ENCODE measurements at regions not wholly inside any gene's neighbourhood (a gene's known extent, or its start where the extent isn't known, plus 50 kb on each side); places are given as distances from the start of the nearest gene placed in this dataset.

DNA sequence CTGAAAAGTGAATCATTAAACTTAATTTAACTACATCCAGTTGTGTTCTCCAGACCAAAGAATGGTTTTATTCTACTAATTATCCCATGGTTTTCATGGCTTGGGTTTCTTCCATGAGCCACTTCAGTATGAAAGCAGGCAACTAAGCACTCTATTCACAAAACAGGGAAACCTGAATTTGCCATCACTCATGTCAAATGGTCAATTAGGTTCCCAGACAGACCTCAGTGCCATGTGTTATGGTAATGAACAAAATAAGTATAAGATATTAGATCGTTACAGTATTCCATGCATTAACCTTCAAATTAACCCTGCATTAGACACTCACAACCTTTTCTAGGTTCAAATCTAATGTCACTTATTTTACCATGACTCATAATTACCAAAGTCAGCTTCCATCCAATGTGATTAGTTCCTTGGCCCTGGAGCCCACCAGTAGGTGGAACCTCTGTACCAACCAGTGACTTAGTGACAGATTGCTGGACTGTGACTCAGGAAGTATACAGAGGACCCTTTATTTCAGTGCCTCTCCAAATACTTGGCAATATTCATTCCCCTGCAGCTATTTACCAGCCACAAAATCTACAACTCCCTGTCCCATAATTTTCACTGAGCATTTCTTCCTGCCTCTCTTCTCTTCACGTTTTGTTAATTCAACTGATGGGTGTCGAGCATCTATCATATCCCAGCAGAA lies 1270.2 kb upstream of the SORCS1 start:
- no peaks in the 10 kb centered on the region; the same call in 1 of the 2 replicates for H3K27me3 Mint-ChIP-seq (ENCODE audit: low read depth)
- H3K4me3 Mint-ChIP-seq, result no peak overlapping the region

More for the DNA sequence above, 1270.2 kb upstream of the SORCS1 start:
- H3K4ac ChIP-seq (ENCODE audit: low read depth, low read length), result no peak overlapping the region
- no CpG with 5 or more reads among the region's 3 CpGs for WGBS (ENCODE audit: extremely low coverage, insufficient read length, low lambda C conversion rate)
- H3K23ac ChIP-seq (ENCODE audit: insufficient read length, low read depth, low read length), result no peak overlapping the region
- H3K18ac ChIP-seq (ENCODE audit: insufficient read length, low read depth, low read length), result no peak overlapping the region
- Mint-ChIP-seq H3K27ac (no peak overlapping the region), H3K4me1 (peaks cover 0 to 3% of the 10 kb centered on the region in 2 experiments; a peak in 1 of 4 replicates), H3K9me3 (no peaks in the 10 kb centered on the region), H3K36me3 (ENCODE audit: insufficient read depth in 1 of 3, low read depth in 3 of 3) (no peaks in the 10 kb centered on the region)
- H3K27me3 ChIP-seq (ENCODE audit: insufficient read depth, low read length), result no peaks in the 10 kb centered on the region
- no peak overlapping the region for H2BK12ac ChIP-seq (ENCODE audit: insufficient read length, low read depth, low read length)
- H3K9ac ChIP-seq (ENCODE audit: extremely low read depth, insufficient read length, low read length), result no peak overlapping the region
- H3K9me3 ChIP-seq (ENCODE audit: control insufficient read depth, low read depth, low read length), result no peaks in the 10 kb centered on the region
- no peak overlapping the region for H2AFZ ChIP-seq (ENCODE audit: low read length)
- H3K4me2 ChIP-seq (ENCODE audit: insufficient read depth, insufficient read length, low read length), result no peak overlapping the region
- DNase-seq, result no peak
- H4K20me1 ChIP-seq (ENCODE audit: control insufficient read depth, insufficient read depth, insufficient read length), result no peaks in the 10 kb centered on the region
- no peaks in the 10 kb centered on the region for H3K4me1 ChIP-seq (ENCODE audit: insufficient read depth, low read length)
- H2BK120ac ChIP-seq (ENCODE audit: low read depth, low read length, poor library complexity, severe bottlenecking), result no peak overlapping the region
- no peak overlapping the region for H3T11ph ChIP-seq (ENCODE audit: low read length)
- H4K8ac ChIP-seq (replicated peaks; ENCODE audit: insufficient read length, low read depth, low read length), result no peak overlapping the region
- H2BK15ac ChIP-seq (ENCODE audit: low read depth, low read length), result no peak overlapping the region
- no peak overlapping the region for H3K56ac ChIP-seq (ENCODE audit: insufficient read length, low read depth, low read length)
- no peak overlapping the region for H2AK5ac ChIP-seq (ENCODE audit: insufficient read length, low read length)
- H2BK5ac ChIP-seq (ENCODE audit: insufficient read length, low read length), result no peak overlapping the region
- H3K79me2 ChIP-seq (ENCODE audit: insufficient read depth, low read length), result no peaks in the 10 kb centered on the region
- no peaks in the 10 kb centered on the region for H3K79me1 ChIP-seq (ENCODE audit: insufficient read depth, low read depth, low read length, poor library complexity, severe bottlenecking)
- H2BK20ac ChIP-seq (ENCODE audit: low read depth, low read length, poor library complexity, severe bottlenecking), result no peak overlapping the region
- no peak overlapping the region for H4K5ac ChIP-seq (ENCODE audit: insufficient read length, low read depth, low read length)
- H3K27ac ChIP-seq (ENCODE audit: insufficient read length, low read depth, low read length), result no peak overlapping the region
- TF ChIP-seq, protein P1, sequence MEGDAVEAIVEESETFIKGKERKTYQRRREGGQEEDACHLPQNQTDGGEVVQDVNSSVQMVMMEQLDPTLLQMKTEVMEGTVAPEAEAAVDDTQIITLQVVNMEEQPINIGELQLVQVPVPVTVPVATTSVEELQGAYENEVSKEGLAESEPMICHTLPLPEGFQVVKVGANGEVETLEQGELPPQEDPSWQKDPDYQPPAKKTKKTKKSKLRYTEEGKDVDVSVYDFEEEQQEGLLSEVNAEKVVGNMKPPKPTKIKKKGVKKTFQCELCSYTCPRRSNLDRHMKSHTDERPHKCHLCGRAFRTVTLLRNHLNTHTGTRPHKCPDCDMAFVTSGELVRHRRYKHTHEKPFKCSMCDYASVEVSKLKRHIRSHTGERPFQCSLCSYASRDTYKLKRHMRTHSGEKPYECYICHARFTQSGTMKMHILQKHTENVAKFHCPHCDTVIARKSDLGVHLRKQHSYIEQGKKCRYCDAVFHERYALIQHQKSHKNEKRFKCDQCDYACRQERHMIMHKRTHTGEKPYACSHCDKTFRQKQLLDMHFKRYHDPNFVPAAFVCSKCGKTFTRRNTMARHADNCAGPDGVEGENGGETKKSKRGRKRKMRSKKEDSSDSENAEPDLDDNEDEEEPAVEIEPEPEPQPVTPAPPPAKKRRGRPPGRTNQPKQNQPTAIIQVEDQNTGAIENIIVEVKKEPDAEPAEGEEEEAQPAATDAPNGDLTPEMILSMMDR (conservative IDR thresholded peaks at IDR 0.05), result peak; percentile 27; the same call in 1 of the 3 replicates
- H4K91ac ChIP-seq (ENCODE audit: insufficient read length, low read depth, low read length), result no peak overlapping the region
- H3K23me2 ChIP-seq (ENCODE audit: insufficient read length, low read depth, low read length, poor library complexity, severe bottlenecking), result no peaks in the 10 kb centered on the region
- H3K14ac ChIP-seq (ENCODE audit: insufficient read depth, low read length), result no peak overlapping the region

Measured in H9 (cell line).